Hippocampal formation (tissue), 2 donors: ENCODE measurements at regions not wholly inside any gene's neighbourhood (a gene's known extent, or its start where the extent isn't known, plus 50 kb on each side); places are given as distances from the start of the nearest gene placed in this dataset.

Experiments used
- DNase-seq, 2 donors: peaks; one replicate each; lab custom pipeline; 2025; lab: John Stamatoyannopoulos, UW

DNA sequence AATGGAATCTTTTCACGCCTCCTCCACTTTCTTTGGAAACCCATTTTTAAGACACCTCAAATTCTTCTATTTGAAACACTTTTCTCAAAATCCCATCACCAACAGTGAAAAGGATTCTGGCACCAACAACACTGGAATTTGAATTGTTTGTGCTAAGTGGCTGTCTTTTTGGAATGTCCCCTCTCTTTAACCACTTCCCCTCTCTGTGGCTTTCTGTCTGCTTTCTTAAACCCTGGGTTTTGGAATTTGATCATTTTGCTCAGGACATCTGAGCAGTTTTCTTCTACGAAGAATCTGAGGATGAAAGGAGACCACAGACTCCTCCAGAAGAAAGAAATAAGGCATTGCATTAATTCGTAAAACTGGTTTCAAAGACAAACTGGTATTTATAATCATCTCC, 89.0 kb downstream of the MXRA5 start:
- DNase-seq, result no peak

DNA sequence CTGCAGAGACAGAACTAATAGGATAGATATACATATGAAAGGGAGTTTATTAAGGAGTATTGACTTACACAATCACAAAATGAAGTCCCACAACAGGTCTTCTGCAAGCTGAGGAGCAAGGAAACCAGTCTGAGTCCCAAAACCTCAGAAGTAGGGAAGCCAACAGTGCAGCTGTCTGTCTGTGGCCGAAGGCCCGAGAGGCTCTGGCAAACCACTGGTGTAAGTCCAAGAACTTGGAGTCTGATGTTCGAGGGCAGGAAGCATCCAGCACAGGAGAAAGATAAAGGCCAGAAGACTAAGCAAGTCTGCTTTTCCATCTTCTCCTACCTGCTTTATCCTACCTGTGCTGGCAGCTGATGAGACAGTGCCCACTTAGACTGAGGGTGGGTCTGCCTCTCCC, 89.6 kb downstream of the MXRA5 start:
- DNase-seq, result no peak

- peak in 1 of 2 donors; percentile 1 for DNase-seq
Measured at GRCh38 chrX:3252744-3253143, 93.7 kb downstream of the MXRA5 start.

DNA sequence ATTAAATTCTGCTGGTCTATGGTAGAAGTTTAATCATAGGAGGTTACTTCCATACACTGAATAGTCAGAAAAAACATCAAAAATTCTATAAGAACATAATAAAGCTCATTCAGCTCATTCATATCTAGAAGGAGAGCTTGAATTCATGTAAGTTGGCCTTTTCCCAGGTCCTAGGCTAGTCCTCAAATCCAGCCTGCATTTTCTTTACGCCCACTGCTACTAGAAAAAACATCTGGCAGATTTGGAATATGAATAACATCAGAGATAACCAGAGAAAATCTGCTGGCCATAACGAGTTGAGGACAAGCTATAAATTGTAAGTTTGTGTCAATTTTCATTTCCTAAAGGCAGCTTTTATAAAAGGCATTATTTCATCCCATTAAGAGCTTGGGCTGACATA, 95.5 kb downstream of the MXRA5 start:
- DNase-seq, result no peak

DNA sequence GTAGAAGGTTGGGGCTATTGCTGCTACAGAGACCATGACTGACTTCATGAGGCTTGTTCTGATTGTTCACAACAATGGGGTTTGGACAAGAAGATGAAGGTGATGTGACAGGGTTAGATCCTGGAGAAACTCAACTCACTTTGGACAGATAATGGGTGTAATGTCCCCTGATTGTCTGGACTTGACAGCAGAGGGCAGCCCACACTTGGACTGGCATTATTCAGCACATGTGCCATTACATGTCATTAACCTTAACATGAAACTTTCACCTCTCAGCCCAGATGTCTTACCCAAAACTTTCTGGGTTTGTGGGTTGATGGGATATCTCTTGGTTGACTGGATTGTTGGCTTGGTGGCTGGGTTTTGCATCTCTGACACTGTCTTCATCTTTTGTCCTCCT, 101.5 kb downstream of the MXRA5 start:
- DNase-seq, result no peak

DNA sequence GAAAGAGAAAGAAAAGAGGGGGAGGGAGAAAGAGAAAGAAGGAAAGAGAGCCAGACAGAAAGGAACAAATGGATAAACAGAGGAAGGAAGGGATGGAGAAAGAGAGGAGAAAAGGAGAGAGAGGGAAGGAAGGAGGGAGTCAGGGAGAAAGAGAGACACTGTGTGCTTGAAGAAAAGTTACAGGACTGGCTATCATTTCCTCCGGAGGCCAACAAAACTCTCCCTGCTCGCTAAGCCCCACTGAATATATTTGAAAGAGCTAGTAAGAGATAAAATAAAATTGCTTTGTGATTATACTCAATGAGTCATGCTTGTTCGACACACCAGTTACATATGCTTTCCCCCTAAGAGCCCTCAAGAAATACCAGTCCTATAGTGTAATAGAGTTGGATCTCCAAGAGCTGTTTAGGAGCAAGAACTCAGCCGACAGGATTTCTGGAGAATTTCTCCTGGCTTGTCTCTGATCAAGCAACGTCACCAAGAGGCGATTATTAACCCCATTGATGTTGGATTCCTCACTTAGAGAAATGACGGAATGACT, 102.2 kb downstream of the MXRA5 start:
- no peak for DNase-seq

DNA sequence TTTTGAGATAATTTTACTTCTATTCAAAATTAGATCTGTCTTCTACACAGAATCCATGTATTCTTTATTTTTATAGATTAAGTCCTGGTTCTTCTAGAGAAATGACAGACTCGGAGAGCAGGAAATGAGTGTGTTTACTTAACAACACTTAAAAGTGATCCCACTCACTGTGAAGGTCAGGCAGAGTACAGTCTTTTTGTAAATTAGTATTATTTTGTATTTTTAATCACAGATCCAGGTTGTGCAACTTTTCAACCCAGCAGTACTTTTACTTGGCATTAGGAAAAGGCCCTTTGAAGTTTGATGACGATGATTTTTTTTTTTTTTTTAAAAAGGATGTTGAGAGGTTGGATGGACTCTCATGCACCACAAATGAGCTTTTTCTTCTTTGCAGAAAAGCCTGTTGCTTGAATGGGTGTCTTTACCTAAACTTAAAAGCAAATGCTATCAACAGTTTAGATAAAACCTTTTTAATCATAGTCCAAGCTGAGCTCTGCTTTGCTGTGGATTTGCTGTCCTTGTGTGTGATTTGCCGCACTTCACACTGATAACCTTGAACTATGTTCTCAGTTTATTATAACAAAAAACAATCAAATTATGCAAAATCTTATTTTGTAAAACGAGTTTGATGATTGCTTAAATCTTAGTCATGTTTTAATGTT, 114.1 kb downstream of the MXRA5 start:
- DNase-seq, result no peak

DNA sequence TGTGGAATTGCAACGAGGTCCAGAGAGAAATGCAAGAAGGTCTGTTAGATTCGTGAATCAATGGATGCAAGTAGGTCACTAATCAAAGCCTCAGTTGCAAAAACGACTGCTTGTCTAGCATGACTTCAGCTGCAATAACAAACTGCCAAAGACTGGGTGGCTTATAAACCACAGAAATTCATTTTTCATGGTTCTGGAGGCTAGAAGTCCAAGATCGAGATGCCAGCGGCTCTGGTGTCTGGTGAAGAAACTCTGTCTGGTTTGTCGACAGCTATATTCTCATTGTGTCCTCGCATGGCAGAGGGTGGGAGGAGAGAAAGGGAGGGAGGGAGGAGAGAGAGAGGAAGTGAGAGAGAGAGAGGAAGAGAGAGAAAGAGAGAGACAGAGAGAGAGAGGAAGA, 114.7 kb downstream of the MXRA5 start:
- no peak for DNase-seq

DNA sequence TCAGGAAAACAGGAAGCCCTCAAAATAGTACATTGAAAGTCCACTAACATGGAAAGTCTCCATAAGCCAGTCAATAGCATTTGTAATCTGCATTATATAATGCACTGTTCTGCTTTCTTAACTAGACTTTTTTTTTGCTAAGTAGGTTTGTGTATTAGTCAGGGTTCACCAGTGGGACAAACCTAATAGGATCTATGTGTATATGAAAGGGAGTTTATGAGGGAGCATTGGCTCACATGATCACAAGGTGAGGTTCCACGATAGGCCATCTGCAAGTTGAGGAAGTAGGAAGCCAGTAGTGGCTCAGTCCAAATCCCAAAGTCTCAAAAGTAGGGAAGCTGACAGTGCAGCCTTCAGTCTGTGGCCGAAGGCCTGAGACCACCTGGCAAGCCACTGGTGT, 116.0 kb downstream of the MXRA5 start:
- DNase-seq, result no peak

GRCh38 chrX:3227526-3227925, 118.9 kb downstream of the MXRA5 start:
- DNase-seq, result no peak

DNA sequence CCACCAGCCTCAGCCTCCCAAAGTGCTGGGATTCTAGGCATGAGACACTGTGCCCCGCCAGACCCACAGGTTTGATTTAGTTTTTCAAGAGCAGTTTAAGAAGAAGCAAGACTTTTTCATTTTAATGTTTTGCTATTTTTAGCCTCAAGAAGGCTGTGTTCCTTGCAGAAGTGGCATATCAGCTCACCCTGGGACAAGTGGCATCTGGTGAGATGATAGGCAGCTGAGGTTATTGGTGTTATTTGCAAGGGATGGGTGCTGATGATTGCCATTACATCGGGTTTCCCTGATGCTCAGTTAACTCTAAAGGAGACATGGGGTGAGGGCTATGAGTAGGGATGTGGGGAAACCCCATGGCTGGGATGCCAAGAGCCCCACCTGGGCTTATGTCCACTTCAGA, 120.4 kb downstream of the MXRA5 start:
- DNase-seq, result no peak

GRCh38 chrX:3221643-3222042, 124.8 kb downstream of the MXRA5 start:
- no peak for DNase-seq

DNA sequence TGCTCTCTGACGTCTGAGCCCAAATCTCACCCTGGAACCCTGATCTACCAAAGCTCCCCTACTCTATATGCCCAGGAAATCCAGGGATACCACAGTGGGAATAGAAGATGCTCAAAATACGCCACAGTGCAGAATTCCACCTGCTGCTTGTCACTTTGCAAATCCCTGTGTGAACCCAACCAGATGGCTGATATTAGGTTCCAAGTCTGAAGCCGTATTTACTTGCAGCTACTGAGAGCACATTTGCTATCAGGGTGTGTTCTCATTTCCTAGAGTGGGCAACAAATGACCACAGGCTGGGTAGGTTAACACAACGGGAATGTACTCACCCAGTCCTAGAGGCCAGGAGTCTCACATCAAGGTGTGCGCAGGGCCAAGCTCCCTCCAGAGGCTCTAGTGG, 126.8 kb downstream of the MXRA5 start:
- no peak for DNase-seq

DNA sequence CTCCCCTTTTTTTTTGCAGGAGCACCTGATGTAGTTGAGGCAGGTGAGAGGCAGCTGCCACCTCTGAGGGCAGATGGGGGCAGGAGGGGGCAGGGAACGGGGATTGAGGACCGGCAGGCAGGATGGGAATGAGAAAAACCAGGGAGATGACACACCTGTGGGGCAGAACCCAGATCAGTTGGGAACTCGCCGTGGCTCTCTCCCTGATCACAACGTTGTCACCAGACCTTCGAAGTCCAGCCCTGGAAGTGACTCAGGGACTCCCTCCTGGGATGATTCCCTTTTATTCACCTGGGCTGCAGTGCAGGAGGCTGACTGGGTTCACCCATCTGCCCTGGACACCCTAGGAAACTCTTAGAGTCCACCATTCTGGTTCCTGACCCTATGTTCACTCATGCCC, 127.2 kb downstream of the MXRA5 start:
- DNase-seq, result no peak

- DNase-seq, result no peak
Measured at GRCh38 chrX:3218442-3218841, 128.0 kb downstream of the MXRA5 start.

DNA sequence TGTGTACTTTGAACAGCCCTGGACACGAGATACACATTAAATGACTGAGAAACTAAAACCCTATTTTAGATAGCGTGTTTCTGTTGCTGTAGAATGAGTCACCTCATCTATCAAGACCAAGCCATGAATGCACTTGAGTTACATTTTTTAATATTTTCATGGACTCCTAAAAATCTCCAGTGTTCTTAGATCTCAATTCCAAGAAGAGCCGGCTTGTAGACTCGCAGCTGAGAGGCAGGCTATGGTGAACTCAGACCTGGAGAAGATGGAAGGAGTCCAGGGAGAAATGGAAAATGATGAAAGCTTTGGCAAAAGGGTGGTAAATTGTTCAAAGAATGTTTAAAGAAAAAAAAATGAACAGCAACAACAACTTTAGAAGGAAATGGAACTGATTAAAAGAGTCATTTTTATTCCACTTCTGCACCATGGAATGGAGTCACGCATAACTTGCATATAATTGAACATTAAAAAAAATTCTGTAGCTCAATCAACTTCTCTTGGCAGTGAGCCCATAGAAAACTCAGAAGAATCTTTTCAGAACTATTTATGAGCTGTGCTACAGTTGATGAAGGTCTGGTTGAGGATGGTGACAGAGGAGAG, 129.8 kb downstream of the MXRA5 start:
- no peak for DNase-seq

DNA sequence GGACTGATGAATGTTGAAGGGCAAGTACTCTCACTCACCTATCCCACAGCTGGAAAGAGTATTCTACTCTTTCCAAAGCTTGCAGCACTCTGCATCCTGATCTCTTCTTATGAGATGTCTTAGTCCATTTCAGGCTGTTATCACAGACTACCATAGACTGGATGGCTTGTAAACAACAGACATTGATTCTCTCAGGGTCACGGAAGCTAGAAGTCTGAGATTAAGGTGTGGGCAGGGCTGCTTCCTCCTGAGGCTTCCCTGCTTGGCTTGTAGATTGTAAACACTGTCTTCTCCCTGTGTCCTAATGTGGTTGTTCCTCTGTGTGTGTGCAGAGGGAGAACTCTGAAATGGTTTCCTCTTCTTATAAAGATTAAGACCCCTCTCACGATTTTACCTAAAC, 131.2 kb downstream of the MXRA5 start:
- no peak for DNase-seq

GRCh38 chrX:3206314-3206713, 140.1 kb downstream of the MXRA5 start:
- no peak for DNase-seq

- DNase-seq, result no peak
Measured at GRCh38 chrX:3204606-3205005, 141.8 kb downstream of the MXRA5 start.

- DNase-seq, result no peak
Measured at GRCh38 chrX:3195845-3196244, 150.6 kb downstream of the MXRA5 start.

- DNase-seq, result no peak
Measured at GRCh38 chrX:3192835-3193234, 151.6 kb downstream of the ARSF start.

- no peak for DNase-seq
Measured at GRCh38 chrX:3191796-3192195, 150.5 kb downstream of the ARSF start.

DNA sequence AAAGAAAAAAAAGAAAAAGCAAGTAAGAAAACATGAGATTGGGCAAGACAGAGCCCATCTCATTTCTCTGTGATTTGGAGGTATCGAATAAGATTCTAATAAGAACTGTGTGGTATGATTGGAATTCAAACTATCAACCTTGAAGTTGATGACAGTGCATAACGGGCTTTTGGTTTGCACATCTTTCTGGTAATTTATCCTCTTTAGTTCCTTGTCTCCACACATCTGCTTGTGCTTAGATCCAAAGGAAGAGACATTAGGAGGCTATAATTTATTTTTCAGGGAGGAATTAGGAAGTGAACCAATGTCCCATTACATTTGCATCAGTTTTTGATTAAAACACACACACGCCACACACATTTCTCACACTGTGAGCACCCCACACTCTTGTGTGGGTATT, 149.9 kb downstream of the ARSF start:
- no peak for DNase-seq
